H9 (cell line): ENCODE measurements at regions not wholly inside any gene's neighbourhood (a gene's known extent, or its start where the extent isn't known, plus 50 kb on each side); places are given as distances from the start of the nearest gene placed in this dataset.

Experiments
- DNase-seq: peaks from one replicate; pipeline ENCODE4 v3.0.0-alpha.2; 2017
- H2AFZ ChIP-seq: one replicate; pipeline ENCODE4 v1.6.1; 2013; ENCODE audit warnings: mild to moderate bottlenecking, low read length, control low read depth, moderate library complexity
- H2AK5ac ChIP-seq: 2 replicates; pipeline ENCODE4 v1.6.1; 2013; ENCODE audit warnings: low read length, control low read depth, mixed read lengths; ENCODE audit not compliant: insufficient read length
- H2BK120ac ChIP-seq: one replicate; pipeline ENCODE4 v1.6.1; 2013; ENCODE audit warnings: low read depth, mild to moderate bottlenecking, low read length, control low read depth, inconsistent platforms; ENCODE audit not compliant: poor library complexity, severe bottlenecking
- H2BK12ac ChIP-seq: 2 replicates; pipeline ENCODE4 v1.6.1; 2013; ENCODE audit warnings: low read length, control low read depth, mixed read lengths, low read depth; ENCODE audit not compliant: insufficient read length
- H2BK15ac ChIP-seq: 2 replicates; pipeline ENCODE4 v1.6.1; 2013; ENCODE audit warnings: low read depth, low read length, control low read depth
- H2BK20ac ChIP-seq: one replicate; pipeline ENCODE4 v1.6.1; 2013; ENCODE audit warnings: low read depth, mild to moderate bottlenecking, low read length, control low read depth, inconsistent platforms; ENCODE audit not compliant: poor library complexity, severe bottlenecking
- H2BK5ac ChIP-seq: 2 replicates; pipeline ENCODE4 v1.6.1; 2013; ENCODE audit warnings: low read length, control low read depth, mixed read lengths; ENCODE audit not compliant: insufficient read length
- H3K14ac ChIP-seq: 2 replicates; pipeline ENCODE4 v1.6.1; 2013; ENCODE audit warnings: low read length, control low read depth; ENCODE audit not compliant: insufficient read depth
- H3K18ac ChIP-seq: 2 replicates; pipeline ENCODE4 v1.6.1; 2013; ENCODE audit warnings: low read depth, mild to moderate bottlenecking, mixed read lengths, low read length, control low read depth; ENCODE audit not compliant: insufficient read length
- H3K23ac ChIP-seq: 2 replicates; pipeline ENCODE4 v1.6.1; 2013; ENCODE audit warnings: low read length, control low read depth, mixed read lengths, low read depth; ENCODE audit not compliant: insufficient read length
- H3K23me2 ChIP-seq: 2 replicates; pipeline ENCODE4 v1.6.1; 2013; ENCODE audit warnings: low read depth, mild to moderate bottlenecking, mixed read lengths, low read length, control low read depth; ENCODE audit not compliant: insufficient read length, poor library complexity, severe bottlenecking
- H3K27ac ChIP-seq: 2 replicates; pipeline ENCODE4 v1.5.1; 2013; ENCODE audit warnings: low read length, control low read depth, mixed read lengths, low read depth; ENCODE audit not compliant: insufficient read length
- H3K27me3 ChIP-seq: 2 replicates; pipeline ENCODE4 v1.6.1; 2013; ENCODE audit warnings: low read length, control low read depth, inconsistent platforms; ENCODE audit not compliant: insufficient read depth
- H3K4ac ChIP-seq: 2 replicates; pipeline ENCODE4 v1.6.1; 2013; ENCODE audit warnings: low read depth, mild to moderate bottlenecking, control low read depth, inconsistent platforms, low read length, moderate library complexity
- H3K4me1 ChIP-seq: 2 replicates; pipeline ENCODE4 v1.6.1; 2013; ENCODE audit warnings: low read length, control low read depth, inconsistent platforms; ENCODE audit not compliant: insufficient read depth
- H3K4me2 ChIP-seq: 2 replicates; pipeline ENCODE4 v1.6.1; 2013; ENCODE audit warnings: low read length, control low read depth, mixed read lengths; ENCODE audit not compliant: insufficient read length, insufficient read depth
- H3K56ac ChIP-seq: 2 replicates; pipeline ENCODE4 v1.6.1; 2013; ENCODE audit warnings: low read depth, mild to moderate bottlenecking, mixed read lengths, low read length, control low read depth; ENCODE audit not compliant: insufficient read length
- H3K79me1 ChIP-seq: 2 replicates; pipeline ENCODE4 v1.6.1; 2013; ENCODE audit warnings: low read depth, mild to moderate bottlenecking, moderate library complexity, low read length, control low read depth, inconsistent platforms; ENCODE audit not compliant: insufficient read depth, poor library complexity, severe bottlenecking
- H3K79me2 ChIP-seq: 2 replicates; pipeline ENCODE4 v1.6.1; 2013; ENCODE audit warnings: low read length, control low read depth, inconsistent platforms; ENCODE audit not compliant: insufficient read depth
- H3K9ac ChIP-seq: 2 replicates; pipeline ENCODE4 v1.6.1; 2013; ENCODE audit warnings: low read length, control low read depth, mixed read lengths; ENCODE audit not compliant: insufficient read length; ENCODE audit errors: extremely low read depth
- H3K9me3 ChIP-seq: one replicate; pipeline ENCODE4 v1.6.1; 2013; ENCODE audit warnings: low read depth, low read length, inconsistent platforms; ENCODE audit not compliant: control insufficient read depth
- H3T11ph ChIP-seq: one replicate; pipeline ENCODE4 v1.6.1; 2013; ENCODE audit warnings: mild to moderate bottlenecking, low read length, control low read depth, inconsistent platforms
- H4K20me1 ChIP-seq: one replicate; pipeline ENCODE4 v1.6.1; 2013; ENCODE audit not compliant: control insufficient read depth, insufficient read length, insufficient read depth
- H4K5ac ChIP-seq: 2 replicates; pipeline ENCODE4 v1.6.1; 2013; ENCODE audit warnings: low read depth, mild to moderate bottlenecking, mixed read lengths, low read length, control low read depth; ENCODE audit not compliant: insufficient read length
- H4K8ac ChIP-seq: replicated peaks from 2 replicates; pipeline ENCODE4 v1.6.1; 2013; ENCODE audit warnings: low read length, control low read depth, mixed read lengths, low read depth; ENCODE audit not compliant: insufficient read length
- H4K91ac ChIP-seq: 2 replicates; pipeline ENCODE4 v1.6.1; 2013; ENCODE audit warnings: low read depth, mild to moderate bottlenecking, moderate library complexity, mixed read lengths, low read length, control low read depth; ENCODE audit not compliant: insufficient read length
- H3K27ac Mint-ChIP-seq, 3 experiments: 2 replicates in 2 of 3; 3 replicates in 1 of 3; pipeline ENCODE4 v1.8.0; 2020 to 2021; ENCODE audit warnings: mixed read lengths in 3 of 3, mild to moderate bottlenecking in 1 of 3, moderate library complexity in 1 of 3
- H3K27me3 Mint-ChIP-seq: 2 replicates; pipeline ENCODE4 v1.8.0; 2021; ENCODE audit warnings: low read depth, mild to moderate bottlenecking, moderate library complexity, mixed read lengths
- H3K36me3 Mint-ChIP-seq, 3 experiments: 2 replicates in 2 of 3; 3 replicates in 1 of 3; pipeline ENCODE4 v1.8.0; 2020 to 2021; ENCODE audit warnings: low read depth in 3 of 3, mixed read lengths in 3 of 3; ENCODE audit not compliant: insufficient read depth in 1 of 3
- H3K4me1 Mint-ChIP-seq, 2 experiments: 2 replicates each; pipeline ENCODE4 v1.8.0; 2020; ENCODE audit warnings: mixed read lengths in 2 of 2
- H3K4me3 Mint-ChIP-seq, 2 experiments: 2 replicates in 1 of 2; 3 replicates in 1 of 2; pipeline ENCODE4 v1.8.0; 2020 to 2021; ENCODE audit warnings: mild to moderate bottlenecking in 2 of 2, mixed read lengths in 2 of 2, moderate library complexity in 1 of 2
- H3K9me3 Mint-ChIP-seq, 2 experiments: 2 replicates in 1 of 2; 3 replicates in 1 of 2; pipeline ENCODE4 v1.8.0; 2020; ENCODE audit warnings: mild to moderate bottlenecking in 2 of 2, mixed read lengths in 2 of 2, moderate library complexity in 1 of 2
- TF ChIP-seq, protein P1 (sequence below): fragments of 200-600 bp; sonication (generic); conservative IDR thresholded peaks from 3 replicates; pipeline ENCODE4 v1.8.0; 2021; ENCODE audit warnings: antibody characterized with exemption, mild to moderate bottlenecking

GRCh38 chr12:46567667-46568066, 195.1 kb upstream of the SLC38A2 start:
- no peak overlapping the region for H4K91ac ChIP-seq
- Mint-ChIP-seq H3K27ac (no peak overlapping the region), H3K9me3 (peaks cover 30 to 46% of the 10 kb centered on the region in 2 experiments), H3K36me3 (peaks cover 32 to 49% (median 38%) of the 10 kb centered on the region in 3 experiments), H3K4me3 (no peak overlapping the region), H3K4me1 (peaks cover 3 to 9% of the 10 kb centered on the region in 2 experiments), H3K27me3 (no peaks in the 10 kb centered on the region)
- H3K4me2 ChIP-seq, result no peak overlapping the region
- no peak overlapping the region for H2BK12ac ChIP-seq
- no peak overlapping the region for H2BK5ac ChIP-seq
- H3K4me1 ChIP-seq, result no peaks in the 10 kb centered on the region
- no peaks in the 10 kb centered on the region for H3K23me2 ChIP-seq
- no peak overlapping the region for H2BK20ac ChIP-seq
- H3K56ac ChIP-seq, result no peak overlapping the region
- H2AFZ ChIP-seq, result no peak overlapping the region
- H4K20me1 ChIP-seq, result no peaks in the 10 kb centered on the region
- no peak for DNase-seq
- no peak overlapping the region for H3K14ac ChIP-seq
- H3K27ac ChIP-seq, result no peak overlapping the region
- no peak overlapping the region for H3K18ac ChIP-seq
- no peak overlapping the region for H3K23ac ChIP-seq
- H4K8ac ChIP-seq, result no peak overlapping the region
- no peak overlapping the region for H3K9ac ChIP-seq
- no peak overlapping the region for H2BK15ac ChIP-seq
- no peak overlapping the region for H4K5ac ChIP-seq
- no peaks in the 10 kb centered on the region for H3K79me2 ChIP-seq
- no peaks in the 10 kb centered on the region for H3K79me1 ChIP-seq
- H3K27me3 ChIP-seq, result no peaks in the 10 kb centered on the region
- no peak overlapping the region for H3T11ph ChIP-seq
- no peak overlapping the region for H2AK5ac ChIP-seq
- TF ChIP-seq, protein P1, sequence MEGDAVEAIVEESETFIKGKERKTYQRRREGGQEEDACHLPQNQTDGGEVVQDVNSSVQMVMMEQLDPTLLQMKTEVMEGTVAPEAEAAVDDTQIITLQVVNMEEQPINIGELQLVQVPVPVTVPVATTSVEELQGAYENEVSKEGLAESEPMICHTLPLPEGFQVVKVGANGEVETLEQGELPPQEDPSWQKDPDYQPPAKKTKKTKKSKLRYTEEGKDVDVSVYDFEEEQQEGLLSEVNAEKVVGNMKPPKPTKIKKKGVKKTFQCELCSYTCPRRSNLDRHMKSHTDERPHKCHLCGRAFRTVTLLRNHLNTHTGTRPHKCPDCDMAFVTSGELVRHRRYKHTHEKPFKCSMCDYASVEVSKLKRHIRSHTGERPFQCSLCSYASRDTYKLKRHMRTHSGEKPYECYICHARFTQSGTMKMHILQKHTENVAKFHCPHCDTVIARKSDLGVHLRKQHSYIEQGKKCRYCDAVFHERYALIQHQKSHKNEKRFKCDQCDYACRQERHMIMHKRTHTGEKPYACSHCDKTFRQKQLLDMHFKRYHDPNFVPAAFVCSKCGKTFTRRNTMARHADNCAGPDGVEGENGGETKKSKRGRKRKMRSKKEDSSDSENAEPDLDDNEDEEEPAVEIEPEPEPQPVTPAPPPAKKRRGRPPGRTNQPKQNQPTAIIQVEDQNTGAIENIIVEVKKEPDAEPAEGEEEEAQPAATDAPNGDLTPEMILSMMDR, result no peak
- no peak overlapping the region for H3K4ac ChIP-seq
- no peak overlapping the region for H2BK120ac ChIP-seq
- H3K9me3 ChIP-seq, result no peaks in the 10 kb centered on the region
